GM12878 (cell line): ENCODE measurements at regions not wholly inside any gene's neighbourhood (a gene's known extent, or its start where the extent isn't known, plus 50 kb on each side); places are given as distances from the start of the nearest gene placed in this dataset.

Source experiments
- ATAC-seq: fragments of 200-7000 bp; cut with Tn5 transposase; 3 replicates; pipeline ENCODE4 v1.9.1; 2020; ENCODE audit warnings: mild to moderate bottlenecking, moderate library complexity
- BruUV-seq: library from RNA; stranded (reverse); fragments of 400-500 nt; replicated peaks from 2 replicates; lab custom pipeline; 2021; lab: Mats Ljungman, UMichigan
- CTCF ChIA-PET: fragments of 300-600 bp; sonication (Branson Sonifier 250); formaldehyde crosslinking; extraction: SDS; loops from one replicate; lab custom pipeline; 2021; ENCODE audit warnings: inconsistent platforms; lab: Yijun Ruan, JAX
- POLR2A ChIA-PET: fragments of 350-600 bp; formaldehyde crosslinking; extraction: SDS; loops from one replicate; lab custom pipeline; 2021; ENCODE audit warnings: inconsistent platforms; lab: Charles Lee
- RAD21 ChIA-PET: fragments of 300-600 bp; sonication (Branson Sonifier 250); formaldehyde crosslinking; loops from one replicate; lab custom pipeline; 2023; ENCODE audit warnings: antibody characterized with exemption; ENCODE audit not compliant: unreplicated experiment; lab: Charles Lee
- SMC1A ChIA-PET: fragments of 300-600 bp; sonication (Branson Sonifier 250); formaldehyde crosslinking; loops from one replicate; lab custom pipeline; 2023; ENCODE audit not compliant: unreplicated experiment, uncharacterized antibody; lab: Charles Lee
- DNase-seq: peaks from one replicate; pipeline ENCODE4 v3.0.0-alpha.2; 2011; ENCODE audit warnings: low read depth, low spot score
- FAIRE-seq: peaks from 3 replicates; lab custom pipeline; 2011; peaks lifted over from hg19 to GRCh38; lab: Jason Lieb, UNC
- H2AFZ ChIP-seq: 2 replicates; pipeline ENCODE4 v1.6.0; 2011; ENCODE audit warnings: low read depth, low read length, control low read depth; ENCODE audit not compliant: control insufficient read depth
- H3K27ac ChIP-seq: 2 replicates; pipeline ENCODE4 v1.5.1; 2011; ENCODE audit warnings: control low read depth; ENCODE audit not compliant: control insufficient read depth, insufficient read depth
- H3K27me3 ChIP-seq, 2 experiments: replicated peaks in 1 of 2; 2 replicates each; pipeline versions ENCODE4 v1.6.0 to v1.6.1; 2011; ENCODE audit warnings: low read length in 1 of 2; ENCODE audit not compliant: control insufficient read depth in 2 of 2, insufficient read depth in 2 of 2
- H3K36me3 ChIP-seq, 2 experiments: 2 replicates each; pipeline ENCODE4 v1.5.1; 2011; ENCODE audit warnings: low read length in 1 of 2; ENCODE audit not compliant: control insufficient read depth in 2 of 2, insufficient read depth in 2 of 2
- H3K4me1 ChIP-seq: 2 replicates; pipeline ENCODE4 v1.6.1; 2011; ENCODE audit warnings: mild to moderate bottlenecking, low read length, moderate library complexity, mixed read lengths; ENCODE audit not compliant: control insufficient read depth, insufficient read depth
- H3K4me2 ChIP-seq: 2 replicates; pipeline ENCODE4 v1.6.0; 2011; ENCODE audit warnings: control low read depth; ENCODE audit not compliant: control insufficient read depth, insufficient read depth
- H3K4me3 ChIP-seq: fragments of 200-600 bp; sonication (generic); 2 replicates; pipeline ENCODE4 v1.5.1; 2016
- H3K79me2 ChIP-seq: 2 replicates; pipeline ENCODE4 v1.6.0; 2011; ENCODE audit warnings: low read length; ENCODE audit not compliant: control insufficient read depth, insufficient read depth
- H3K9ac ChIP-seq: 2 replicates; pipeline ENCODE4 v1.8.0; 2011; ENCODE audit warnings: low read length, control low read depth, mixed read lengths; ENCODE audit not compliant: control insufficient read depth, insufficient read depth
- H3K9me3 ChIP-seq: replicated peaks from 3 replicates; pipeline ENCODE4 v1.5.1; 2011; ENCODE audit warnings: mild to moderate bottlenecking, low read length; ENCODE audit not compliant: control insufficient read depth, insufficient read depth
- H4K20me1 ChIP-seq: 2 replicates; pipeline ENCODE4 v1.6.0; 2011; ENCODE audit not compliant: control insufficient read depth, insufficient read depth
- EGR1 ChIP-seq, 2 experiments: IDR thresholded peaks; 1 replicate in 1 of 2; 2 replicates in 1 of 2; pipeline ENCODE4 v1.6.1; 2011 to 2012; ENCODE audit warnings: low read depth in 2 of 2, low read length in 2 of 2, borderline replicate concordance in 1 of 2, mild to moderate bottlenecking in 1 of 2, moderate library complexity in 1 of 2
- IKZF2 ChIP-seq, 2 experiments: fragments of 450-650 bp; IDR thresholded peaks; 2 replicates each; pipeline ENCODE4 v1.6.1; 2017; ENCODE audit warnings: mild to moderate bottlenecking in 2 of 2, moderate library complexity in 2 of 2
- WRNIP1 ChIP-seq: IDR thresholded peaks from 2 replicates; pipeline ENCODE4 v1.6.1; 2011; ENCODE audit warnings: low read depth, low read length, improper control_type of control experiment, borderline replicate concordance
- WGBS: methylation state at CpG from one replicate; pipeline ENCODE4 v1.1.6; 2016; ENCODE audit warnings: low lambda C conversion rate; ENCODE audit not compliant: insufficient replicate concordance, insufficient coverage; ENCODE audit errors: missing lambda C conversion rate; 5-methylcytosine and 5-hydroxymethylcytosine counted together
- in situ Hi-C: fragments of 300-500 bp; cut with MboI; formaldehyde crosslinking; loops from 9 replicates; pipeline ENCODE4 v1.14.3; 2018; ENCODE audit warnings: mixed read lengths
- intact Hi-C: fragments of 100-400 bp; cut with micrococcal nuclease; formaldehyde crosslinking; loops from one replicate; pipeline ENCODE4 v1.14.2; 2022; ENCODE audit not compliant: unreplicated experiment
- TF ChIP-seq, protein P1 (sequence below): IDR thresholded peaks from 2 replicates; pipeline ENCODE4 v1.6.1; 2011; ENCODE audit warnings: low read depth, low read length, improper control_type of control experiment, borderline replicate concordance
- TF ChIP-seq, protein P2 (sequence below): fragments of 450-650 bp; IDR thresholded peaks from 2 replicates; pipeline ENCODE4 v1.6.1; 2016; ENCODE audit warnings: mild to moderate bottlenecking, moderate library complexity, borderline replicate concordance

- DNase-seq (no peak), ATAC-seq (no peak), FAIRE-seq (no peak)
- POLR2A ChIA-PET: no interaction called here
- in situ Hi-C loops (no loop called here), intact Hi-C loops (no loop called here)
- H3K9ac ChIP-seq: no peak overlapping the region
- H3K9me3 ChIP-seq: no peaks in the 10 kb centered on the region
- no peak overlapping the region for H3K27ac ChIP-seq
- H3K36me3 ChIP-seq: no peaks in the 10 kb centered on the region
- H3K4me2 ChIP-seq: no peak overlapping the region
- H3K4me1 ChIP-seq: no peaks in the 10 kb centered on the region
- WGBS: 0% methylated on average over 3 of the region's 3 CpGs
- no TSS peak for BruUV-seq
- CTCF ChIA-PET: interaction anchor here (1.2 kb wide), 1 partner anchor 52 kb away, joined by 3 read pairs; no protein-coding TSS in a partner anchor
- TF ChIP-seq, protein P1, sequence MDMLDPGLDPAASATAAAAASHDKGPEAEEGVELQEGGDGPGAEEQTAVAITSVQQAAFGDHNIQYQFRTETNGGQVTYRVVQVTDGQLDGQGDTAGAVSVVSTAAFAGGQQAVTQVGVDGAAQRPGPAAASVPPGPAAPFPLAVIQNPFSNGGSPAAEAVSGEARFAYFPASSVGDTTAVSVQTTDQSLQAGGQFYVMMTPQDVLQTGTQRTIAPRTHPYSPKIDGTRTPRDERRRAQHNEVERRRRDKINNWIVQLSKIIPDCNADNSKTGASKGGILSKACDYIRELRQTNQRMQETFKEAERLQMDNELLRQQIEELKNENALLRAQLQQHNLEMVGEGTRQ: no peak
- TF ChIP-seq IKZF2 (IDR thresholded peaks at IDR 0.05) (no peak), WRNIP1 (no peak), EGR1 (IDR thresholded peaks at IDR 0.05; ENCODE audit: borderline replicate concordance in 1 of 2, low read depth in 2 of 2, low read length in 2 of 2) (no peak)
- TF ChIP-seq, protein P2, sequence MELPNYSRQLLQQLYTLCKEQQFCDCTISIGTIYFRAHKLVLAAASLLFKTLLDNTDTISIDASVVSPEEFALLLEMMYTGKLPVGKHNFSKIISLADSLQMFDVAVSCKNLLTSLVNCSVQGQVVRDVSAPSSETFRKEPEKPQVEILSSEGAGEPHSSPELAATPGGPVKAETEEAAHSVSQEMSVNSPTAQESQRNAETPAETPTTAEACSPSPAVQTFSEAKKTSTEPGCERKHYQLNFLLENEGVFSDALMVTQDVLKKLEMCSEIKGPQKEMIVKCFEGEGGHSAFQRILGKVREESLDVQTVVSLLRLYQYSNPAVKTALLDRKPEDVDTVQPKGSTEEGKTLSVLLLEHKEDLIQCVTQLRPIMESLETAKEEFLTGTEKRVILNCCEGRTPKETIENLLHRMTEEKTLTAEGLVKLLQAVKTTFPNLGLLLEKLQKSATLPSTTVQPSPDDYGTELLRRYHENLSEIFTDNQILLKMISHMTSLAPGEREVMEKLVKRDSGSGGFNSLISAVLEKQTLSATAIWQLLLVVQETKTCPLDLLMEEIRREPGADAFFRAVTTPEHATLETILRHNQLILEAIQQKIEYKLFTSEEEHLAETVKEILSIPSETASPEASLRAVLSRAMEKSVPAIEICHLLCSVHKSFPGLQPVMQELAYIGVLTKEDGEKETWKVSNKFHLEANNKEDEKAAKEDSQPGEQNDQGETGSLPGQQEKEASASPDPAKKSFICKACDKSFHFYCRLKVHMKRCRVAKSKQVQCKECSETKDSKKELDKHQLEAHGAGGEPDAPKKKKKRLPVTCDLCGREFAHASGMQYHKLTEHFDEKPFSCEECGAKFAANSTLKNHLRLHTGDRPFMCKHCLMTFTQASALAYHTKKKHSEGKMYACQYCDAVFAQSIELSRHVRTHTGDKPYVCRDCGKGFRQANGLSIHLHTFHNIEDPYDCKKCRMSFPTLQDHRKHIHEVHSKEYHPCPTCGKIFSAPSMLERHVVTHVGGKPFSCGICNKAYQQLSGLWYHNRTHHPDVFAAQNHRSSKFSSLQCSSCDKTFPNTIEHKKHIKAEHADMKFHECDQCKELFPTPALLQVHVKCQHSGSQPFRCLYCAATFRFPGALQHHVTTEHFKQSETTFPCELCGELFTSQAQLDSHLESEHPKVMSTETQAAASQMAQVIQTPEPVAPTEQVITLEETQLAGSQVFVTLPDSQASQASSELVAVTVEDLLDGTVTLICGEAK: no peak
- H4K20me1 ChIP-seq: no peaks in the 10 kb centered on the region
- RAD21 ChIA-PET: no interaction called here
- no peak overlapping the region for H3K4me3 ChIP-seq
- H3K27me3 ChIP-seq: no peaks in the 10 kb centered on the region
- no peak overlapping the region for H2AFZ ChIP-seq
- no peaks in the 10 kb centered on the region for H3K79me2 ChIP-seq
- SMC1A ChIA-PET: interaction anchor here (0.9 kb wide), 1 partner anchor 21 kb away, joined by 3 read pairs; no protein-coding TSS in a partner anchor
Observed at GRCh38 chr11:45725121-45725520, 59.7 kb upstream of the CHST1 start.
